ENCODE measurements at regions not wholly inside any gene's neighbourhood (a gene's known extent, or its start where the extent isn't known, plus 50 kb on each side); places are given as distances from the start of the nearest gene placed in this dataset.

DNA sequence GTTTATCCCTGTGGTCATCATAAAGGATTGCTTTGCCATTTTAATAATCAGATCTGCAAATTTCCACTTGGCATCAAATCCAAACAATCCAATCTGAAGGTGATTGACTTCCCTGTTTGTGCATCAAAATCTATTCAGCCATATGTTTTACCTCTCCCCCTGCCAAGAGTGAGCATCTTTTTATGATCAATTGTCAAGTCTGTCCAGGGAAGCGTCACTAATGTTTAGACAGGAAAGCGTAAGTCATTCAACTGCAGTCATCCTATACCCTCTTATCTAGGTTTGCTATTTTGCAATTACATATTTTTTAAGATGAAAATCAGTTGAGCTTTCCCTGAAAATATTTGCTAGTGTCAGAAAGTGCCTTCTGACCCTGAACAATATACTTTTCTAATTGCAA lies 1224.1 kb upstream of the SEL1L start:
- TF ChIP-seq, protein P1, sequence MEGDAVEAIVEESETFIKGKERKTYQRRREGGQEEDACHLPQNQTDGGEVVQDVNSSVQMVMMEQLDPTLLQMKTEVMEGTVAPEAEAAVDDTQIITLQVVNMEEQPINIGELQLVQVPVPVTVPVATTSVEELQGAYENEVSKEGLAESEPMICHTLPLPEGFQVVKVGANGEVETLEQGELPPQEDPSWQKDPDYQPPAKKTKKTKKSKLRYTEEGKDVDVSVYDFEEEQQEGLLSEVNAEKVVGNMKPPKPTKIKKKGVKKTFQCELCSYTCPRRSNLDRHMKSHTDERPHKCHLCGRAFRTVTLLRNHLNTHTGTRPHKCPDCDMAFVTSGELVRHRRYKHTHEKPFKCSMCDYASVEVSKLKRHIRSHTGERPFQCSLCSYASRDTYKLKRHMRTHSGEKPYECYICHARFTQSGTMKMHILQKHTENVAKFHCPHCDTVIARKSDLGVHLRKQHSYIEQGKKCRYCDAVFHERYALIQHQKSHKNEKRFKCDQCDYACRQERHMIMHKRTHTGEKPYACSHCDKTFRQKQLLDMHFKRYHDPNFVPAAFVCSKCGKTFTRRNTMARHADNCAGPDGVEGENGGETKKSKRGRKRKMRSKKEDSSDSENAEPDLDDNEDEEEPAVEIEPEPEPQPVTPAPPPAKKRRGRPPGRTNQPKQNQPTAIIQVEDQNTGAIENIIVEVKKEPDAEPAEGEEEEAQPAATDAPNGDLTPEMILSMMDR (IDR thresholded peaks at IDR 0.05; ENCODE audit: borderline replicate concordance, extremely low read depth, low read length, poor library complexity, severe bottlenecking), result no peak
- TF ChIP-seq EZH2 (IDR thresholded peaks at IDR 0.05; ENCODE audit: borderline replicate concordance, low read depth, low read length, severe bottlenecking), result no peak

Measured in DND-41 (cell line).